ENCODE measurements at regions not wholly inside any gene's neighbourhood (a gene's known extent, or its start where the extent isn't known, plus 50 kb on each side); places are given as distances from the start of the nearest gene placed in this dataset.

DNA sequence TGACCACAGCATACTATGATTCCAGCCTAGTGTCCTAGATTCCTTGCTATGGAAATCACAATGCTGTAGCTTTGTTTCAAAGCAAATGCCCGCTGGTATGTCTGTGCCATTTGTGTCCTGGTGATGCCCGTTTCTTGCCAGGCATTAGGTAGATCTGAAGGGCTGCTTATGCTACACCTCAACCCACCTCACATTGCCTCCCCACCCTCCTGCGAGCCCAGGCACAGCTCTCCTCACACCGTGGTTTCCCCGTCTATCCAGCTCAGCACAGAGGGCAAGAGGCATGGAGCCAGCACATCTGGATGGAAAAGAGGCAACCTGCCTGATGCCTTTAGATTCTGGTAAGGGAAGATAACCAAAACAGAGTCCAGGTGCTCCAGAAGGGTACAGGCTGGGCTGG lies 307.4 kb upstream of the B3GAT1 start:
- TF ChIP-seq FOXK2 (IDR thresholded peaks at IDR 0.05) (no peak), TARDBP (IDR thresholded peaks at IDR 0.05) (no peak), NFRKB (IDR thresholded peaks at IDR 0.05) (no peak), SUZ12 (IDR thresholded peaks at IDR 0.05) (no peak), FOXA1 (IDR thresholded peaks at IDR 0.05) (no peak), ZNF384 (IDR thresholded peaks at IDR 0.05) (no peak), LEF1 (IDR thresholded peaks at IDR 0.05; ENCODE audit: borderline replicate concordance) (no peak)
